PC-9 (cell line): ENCODE measurements at regions not wholly inside any gene's neighbourhood (a gene's known extent, or its start where the extent isn't known, plus 50 kb on each side); places are given as distances from the start of the nearest gene placed in this dataset.

Experiments used
- EZH2 ChIP-seq: fragments of 200-600 bp; sonication (generic); IDR thresholded peaks from 2 replicates; pipeline ENCODE4 v1.8.0; 2017; ENCODE audit warnings: antibody characterized with exemption, low read depth
- TF ChIP-seq, protein P1 (sequence below): fragments of 200-600 bp; sonication (generic); conservative IDR thresholded peaks from 2 replicates; pipeline ENCODE4 v1.6.1; 2017; ENCODE audit warnings: mixed run types, antibody characterized with exemption, mild to moderate bottlenecking, moderate library complexity

- no peak for TF ChIP-seq EZH2
- TF ChIP-seq, protein P1, sequence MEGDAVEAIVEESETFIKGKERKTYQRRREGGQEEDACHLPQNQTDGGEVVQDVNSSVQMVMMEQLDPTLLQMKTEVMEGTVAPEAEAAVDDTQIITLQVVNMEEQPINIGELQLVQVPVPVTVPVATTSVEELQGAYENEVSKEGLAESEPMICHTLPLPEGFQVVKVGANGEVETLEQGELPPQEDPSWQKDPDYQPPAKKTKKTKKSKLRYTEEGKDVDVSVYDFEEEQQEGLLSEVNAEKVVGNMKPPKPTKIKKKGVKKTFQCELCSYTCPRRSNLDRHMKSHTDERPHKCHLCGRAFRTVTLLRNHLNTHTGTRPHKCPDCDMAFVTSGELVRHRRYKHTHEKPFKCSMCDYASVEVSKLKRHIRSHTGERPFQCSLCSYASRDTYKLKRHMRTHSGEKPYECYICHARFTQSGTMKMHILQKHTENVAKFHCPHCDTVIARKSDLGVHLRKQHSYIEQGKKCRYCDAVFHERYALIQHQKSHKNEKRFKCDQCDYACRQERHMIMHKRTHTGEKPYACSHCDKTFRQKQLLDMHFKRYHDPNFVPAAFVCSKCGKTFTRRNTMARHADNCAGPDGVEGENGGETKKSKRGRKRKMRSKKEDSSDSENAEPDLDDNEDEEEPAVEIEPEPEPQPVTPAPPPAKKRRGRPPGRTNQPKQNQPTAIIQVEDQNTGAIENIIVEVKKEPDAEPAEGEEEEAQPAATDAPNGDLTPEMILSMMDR: no peak
Observed at GRCh38 chr3:147304756-147305155, 101.6 kb downstream of the ZIC4 start.
